ENCODE measurements at regions not wholly inside any gene's neighbourhood (a gene's known extent, or its start where the extent isn't known, plus 50 kb on each side); places are given as distances from the start of the nearest gene placed in this dataset.

DNA sequence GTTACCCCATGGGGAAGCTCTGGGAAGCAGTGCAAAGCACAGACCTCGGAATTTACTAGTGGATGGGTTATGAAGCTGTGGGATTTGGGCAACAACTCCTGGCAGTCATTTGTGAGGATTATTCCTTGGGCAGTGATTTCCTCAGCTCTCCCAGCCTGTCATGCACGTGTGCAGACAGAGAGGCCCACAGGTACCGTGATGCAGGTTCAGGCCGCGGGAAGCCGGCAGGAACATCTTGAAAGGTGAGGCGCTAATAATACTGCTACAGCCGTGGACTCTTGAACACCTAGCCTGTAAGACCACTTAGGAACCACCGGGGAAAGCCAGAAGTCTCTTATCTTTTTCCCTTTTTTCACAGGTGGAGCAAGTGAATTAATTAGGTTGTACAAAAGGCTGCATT lies 80.2 kb upstream of the CPHXL start:
- 77 to 78% methylated on average over 9 of the region's 9 CpGs for WGBS, 2 donors
- Histone ChIP-seq H3K4me1 (no peaks in the 10 kb centered on the region), H3K27me3 (peaks cover 0 to 10% (median 0%) of the 10 kb centered on the region in 7 donors), H3K9me3 (no peaks in the 10 kb centered on the region), H3K36me3 (no peaks in the 10 kb centered on the region), H3K4me3 (no peak overlapping the region), H3K27ac (no peak overlapping the region)
- DNase-seq: no peak
- TF ChIP-seq, protein P1, sequence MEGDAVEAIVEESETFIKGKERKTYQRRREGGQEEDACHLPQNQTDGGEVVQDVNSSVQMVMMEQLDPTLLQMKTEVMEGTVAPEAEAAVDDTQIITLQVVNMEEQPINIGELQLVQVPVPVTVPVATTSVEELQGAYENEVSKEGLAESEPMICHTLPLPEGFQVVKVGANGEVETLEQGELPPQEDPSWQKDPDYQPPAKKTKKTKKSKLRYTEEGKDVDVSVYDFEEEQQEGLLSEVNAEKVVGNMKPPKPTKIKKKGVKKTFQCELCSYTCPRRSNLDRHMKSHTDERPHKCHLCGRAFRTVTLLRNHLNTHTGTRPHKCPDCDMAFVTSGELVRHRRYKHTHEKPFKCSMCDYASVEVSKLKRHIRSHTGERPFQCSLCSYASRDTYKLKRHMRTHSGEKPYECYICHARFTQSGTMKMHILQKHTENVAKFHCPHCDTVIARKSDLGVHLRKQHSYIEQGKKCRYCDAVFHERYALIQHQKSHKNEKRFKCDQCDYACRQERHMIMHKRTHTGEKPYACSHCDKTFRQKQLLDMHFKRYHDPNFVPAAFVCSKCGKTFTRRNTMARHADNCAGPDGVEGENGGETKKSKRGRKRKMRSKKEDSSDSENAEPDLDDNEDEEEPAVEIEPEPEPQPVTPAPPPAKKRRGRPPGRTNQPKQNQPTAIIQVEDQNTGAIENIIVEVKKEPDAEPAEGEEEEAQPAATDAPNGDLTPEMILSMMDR (IDR thresholded peaks at IDR 0.05): no peak
- ATAC-seq: no peak
- intact Hi-C loops (cut with DNase I): no loop called here

DNA sequence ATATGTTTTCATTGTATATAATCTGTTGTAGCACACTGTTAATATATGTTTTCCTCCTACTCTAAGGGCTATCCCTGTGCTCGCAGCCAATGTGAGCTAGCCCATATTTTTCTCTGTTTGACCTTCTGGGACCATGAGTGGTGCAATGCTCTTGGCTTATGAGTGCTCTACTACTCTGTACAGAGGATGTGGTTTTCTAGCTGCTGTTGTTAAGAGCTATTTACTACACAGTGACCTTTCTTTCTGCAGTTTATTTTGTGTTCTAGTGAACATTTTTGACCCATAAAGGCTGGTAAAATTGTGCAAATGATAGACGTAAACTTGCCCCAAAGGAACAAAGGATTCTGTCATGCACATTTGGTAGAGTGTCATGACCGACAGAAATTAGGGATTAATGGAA lies 84.1 kb upstream of the CPHXL start:
- Histone ChIP-seq H3K4me3 (no peak overlapping the region), H3K27ac (no peak overlapping the region), H3K4me1 (no peaks in the 10 kb centered on the region), H3K27me3 (peaks cover 0 to 10% (median 0%) of the 10 kb centered on the region in 7 donors), H3K9me3 (no peaks in the 10 kb centered on the region), H3K36me3 (no peaks in the 10 kb centered on the region)
- intact Hi-C loops (cut with DNase I): no loop called here
- 78 to 83% methylated on average over 3 of the region's 3 CpGs for WGBS, 2 donors
- TF ChIP-seq, protein P1 (IDR thresholded peaks at IDR 0.05): no peak
- ATAC-seq (no peak), DNase-seq (no peak)

GRCh38 chr16:75811020-75811634 lies 84.8 kb upstream of the CPHXL start:
- DNase-seq (no peak), ATAC-seq (no peak)
- intact Hi-C loops (cut with DNase I): no loop called here
- WGBS, 2 donors: 58 to 70% methylated on average over 9 of the region's 9 CpGs
- TF ChIP-seq, protein P1 (IDR thresholded peaks at IDR 0.05): no peak
- Histone ChIP-seq H3K27ac (no peak overlapping the region), H3K9me3 (no peaks in the 10 kb centered on the region), H3K36me3 (no peaks in the 10 kb centered on the region), H3K4me3 (no peak overlapping the region), H3K27me3 (peaks cover 0 to 5% (median 0%) of the 10 kb centered on the region in 7 donors), H3K4me1 (no peaks in the 10 kb centered on the region)

DNA sequence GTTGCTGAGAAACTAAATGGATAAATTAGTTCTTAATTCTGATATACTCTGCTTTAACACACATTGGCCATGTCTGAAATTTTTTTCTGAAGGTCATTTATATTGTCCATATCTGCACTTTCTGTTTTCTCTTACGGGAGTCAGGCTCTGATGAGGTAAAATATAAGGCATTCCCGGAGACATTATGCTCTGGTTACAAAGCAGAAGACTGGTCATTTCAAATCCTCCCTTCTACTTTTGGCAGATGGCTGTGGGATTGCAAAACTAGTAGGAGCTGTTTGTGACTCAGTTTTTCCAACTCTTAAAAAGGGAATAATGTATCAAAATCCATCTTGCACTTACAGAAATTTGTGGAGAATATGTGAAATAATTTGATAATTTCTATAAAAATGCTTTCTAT lies 92.2 kb upstream of the CPHXL start:
- DNase-seq (no peak), ATAC-seq (no peak)
- Histone ChIP-seq H3K27me3 (peaks cover 0 to 6% (median 0%) of the 10 kb centered on the region in 7 donors), H3K4me3 (no peak overlapping the region), H3K4me1 (no peaks in the 10 kb centered on the region), H3K9me3 (no peaks in the 10 kb centered on the region), H3K27ac (no peak overlapping the region), H3K36me3 (no peaks in the 10 kb centered on the region)
- intact Hi-C loops (cut with DNase I): no loop called here
- TF ChIP-seq, protein P1 (IDR thresholded peaks at IDR 0.05): no peak
- WGBS, 2 donors: 69 to 71% methylated on average over 2 of the region's 2 CpGs
